ENCODE measurements at regions not wholly inside any gene's neighbourhood (a gene's known extent, or its start where the extent isn't known, plus 50 kb on each side); places are given as distances from the start of the nearest gene placed in this dataset.

DNA sequence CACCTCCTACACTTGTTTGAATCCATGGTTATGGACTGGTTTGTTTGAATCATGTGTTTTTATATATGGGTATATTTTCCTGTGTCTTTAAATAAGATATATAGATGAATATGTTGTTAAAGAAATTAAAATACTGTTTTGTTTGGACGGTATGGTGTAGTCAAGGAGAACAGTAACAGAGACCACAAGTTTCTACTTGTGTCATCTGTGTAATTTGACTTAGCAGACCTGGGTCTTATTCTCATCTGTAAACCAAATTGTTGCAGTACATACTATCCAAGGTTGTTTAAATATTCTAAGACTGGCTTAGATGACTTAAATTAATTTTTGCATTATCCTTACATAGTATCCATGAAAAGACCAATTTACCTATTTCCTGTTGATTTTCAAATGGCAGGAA is 361.1 kb upstream of the SLITRK1 start:
- no peak overlapping the region for H3K4me3 ChIP-seq
- no peak overlapping the region for H3K4me3 Mint-ChIP-seq
- no peaks in the 10 kb centered on the region for H3K4me1 ChIP-seq
- H3K36me3 ChIP-seq: no peaks in the 10 kb centered on the region
- H3K27me3 ChIP-seq: no peaks in the 10 kb centered on the region
- no peaks in the 10 kb centered on the region for H3F3A ChIP-seq (ENCODE audit: low read depth)
- H3K79me2 ChIP-seq (ENCODE audit: low read depth): no peaks in the 10 kb centered on the region
- no peaks in the 10 kb centered on the region for H3K9me3 ChIP-seq (ENCODE audit: low read depth)
- peaks cover 3% of the 10 kb centered on the region for H3K4me1 Mint-ChIP-seq
- TF ChIP-seq, protein P1, sequence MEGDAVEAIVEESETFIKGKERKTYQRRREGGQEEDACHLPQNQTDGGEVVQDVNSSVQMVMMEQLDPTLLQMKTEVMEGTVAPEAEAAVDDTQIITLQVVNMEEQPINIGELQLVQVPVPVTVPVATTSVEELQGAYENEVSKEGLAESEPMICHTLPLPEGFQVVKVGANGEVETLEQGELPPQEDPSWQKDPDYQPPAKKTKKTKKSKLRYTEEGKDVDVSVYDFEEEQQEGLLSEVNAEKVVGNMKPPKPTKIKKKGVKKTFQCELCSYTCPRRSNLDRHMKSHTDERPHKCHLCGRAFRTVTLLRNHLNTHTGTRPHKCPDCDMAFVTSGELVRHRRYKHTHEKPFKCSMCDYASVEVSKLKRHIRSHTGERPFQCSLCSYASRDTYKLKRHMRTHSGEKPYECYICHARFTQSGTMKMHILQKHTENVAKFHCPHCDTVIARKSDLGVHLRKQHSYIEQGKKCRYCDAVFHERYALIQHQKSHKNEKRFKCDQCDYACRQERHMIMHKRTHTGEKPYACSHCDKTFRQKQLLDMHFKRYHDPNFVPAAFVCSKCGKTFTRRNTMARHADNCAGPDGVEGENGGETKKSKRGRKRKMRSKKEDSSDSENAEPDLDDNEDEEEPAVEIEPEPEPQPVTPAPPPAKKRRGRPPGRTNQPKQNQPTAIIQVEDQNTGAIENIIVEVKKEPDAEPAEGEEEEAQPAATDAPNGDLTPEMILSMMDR (IDR thresholded peaks at IDR 0.05): no peak
- TF ChIP-seq EZH2 (IDR thresholded peaks at IDR 0.05): no peak
- no peak for TF ChIP-seq EZH2phosphoT487 (IDR thresholded peaks at IDR 0.05)
- no peak overlapping the region for H2AFZ ChIP-seq (replicated peaks)
- peaks cover 2% of the 10 kb centered on the region for H3K27me3 Mint-ChIP-seq (ENCODE audit: insufficient read depth, low read depth)
- no peak for DNase-seq (ENCODE audit: low spot score)
- no peak overlapping the region for H3K27ac Mint-ChIP-seq
- no peak overlapping the region for H3K27ac ChIP-seq
- H3K9me3 Mint-ChIP-seq: no peaks in the 10 kb centered on the region
- no peak overlapping the region for H3K9ac ChIP-seq
- no peak overlapping the region for H3K4me2 ChIP-seq
- H4K20me1 ChIP-seq (ENCODE audit: low read depth): no peaks in the 10 kb centered on the region
- no peaks in the 10 kb centered on the region for H3K36me3 Mint-ChIP-seq

GRCh38 chr13:84239032-84239431 is 356.8 kb upstream of the SLITRK1 start:
- Histone ChIP-seq H3K4me3 (no peak overlapping the region), H3K9me3 (ENCODE audit: low read depth) (no peaks in the 10 kb centered on the region), H2AFZ (replicated peaks) (no peak overlapping the region), H3K4me2 (no peak overlapping the region), H3K27me3 (no peaks in the 10 kb centered on the region), H3K27ac (no peak overlapping the region), H3K9ac (no peak overlapping the region), H3K36me3 (no peaks in the 10 kb centered on the region), H3K4me1 (no peaks in the 10 kb centered on the region), H4K20me1 (ENCODE audit: low read depth) (no peaks in the 10 kb centered on the region), H3K79me2 (ENCODE audit: low read depth) (no peaks in the 10 kb centered on the region), H3F3A (ENCODE audit: low read depth) (no peaks in the 10 kb centered on the region)
- no peaks in the 10 kb centered on the region for H3K27me3 Mint-ChIP-seq (ENCODE audit: insufficient read depth, low read depth)
- TF ChIP-seq, protein P1 (IDR thresholded peaks at IDR 0.05): no peak
- TF ChIP-seq EZH2 (IDR thresholded peaks at IDR 0.05) (no peak), EZH2phosphoT487 (IDR thresholded peaks at IDR 0.05) (no peak)
- H3K4me3 Mint-ChIP-seq: no peak overlapping the region
- H3K4me1 Mint-ChIP-seq: peaks cover 8% of the 10 kb centered on the region
- H3K9me3 Mint-ChIP-seq: no peaks in the 10 kb centered on the region
- H3K36me3 Mint-ChIP-seq: no peaks in the 10 kb centered on the region
- DNase-seq (ENCODE audit: low spot score): no peak
- H3K27ac Mint-ChIP-seq: no peak overlapping the region

DNA sequence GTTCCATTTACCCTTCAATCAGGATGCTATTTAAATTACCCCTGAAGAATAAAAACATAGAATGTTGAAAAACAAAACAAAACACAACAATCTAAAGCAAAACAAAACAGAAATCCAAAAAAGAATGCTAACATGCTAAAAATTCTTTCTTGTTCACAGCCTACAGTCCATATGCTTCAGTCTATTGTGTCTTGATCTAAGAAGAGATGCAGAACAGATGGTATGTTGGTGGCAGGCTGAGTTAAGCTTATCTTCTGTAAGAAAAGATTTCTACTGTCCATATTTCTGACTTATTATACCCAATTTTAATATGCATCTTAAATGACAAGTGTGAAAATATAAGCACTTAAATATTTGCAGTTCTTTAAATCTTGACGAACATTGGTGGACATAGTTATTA is 356.1 kb upstream of the SLITRK1 start:
- Mint-ChIP-seq H3K4me1 (peaks cover 8% of the 10 kb centered on the region), H3K9me3 (no peaks in the 10 kb centered on the region), H3K36me3 (no peaks in the 10 kb centered on the region), H3K27ac (no peak overlapping the region), H3K4me3 (no peak overlapping the region), H3K27me3 (ENCODE audit: insufficient read depth, low read depth) (no peaks in the 10 kb centered on the region)
- H3K79me2 ChIP-seq (ENCODE audit: low read depth): no peaks in the 10 kb centered on the region
- no peak overlapping the region for H2AFZ ChIP-seq (replicated peaks)
- DNase-seq (ENCODE audit: low spot score): no peak
- no peak overlapping the region for H3K4me3 ChIP-seq
- no peaks in the 10 kb centered on the region for H3F3A ChIP-seq (ENCODE audit: low read depth)
- no peaks in the 10 kb centered on the region for H3K4me1 ChIP-seq
- H3K9ac ChIP-seq: no peak overlapping the region
- H3K4me2 ChIP-seq: no peak overlapping the region
- no peaks in the 10 kb centered on the region for H3K9me3 ChIP-seq (ENCODE audit: low read depth)
- H3K27me3 ChIP-seq: no peaks in the 10 kb centered on the region
- no peaks in the 10 kb centered on the region for H3K36me3 ChIP-seq
- no peak overlapping the region for H3K27ac ChIP-seq
- no peaks in the 10 kb centered on the region for H4K20me1 ChIP-seq (ENCODE audit: low read depth)
- TF ChIP-seq EZH2 (IDR thresholded peaks at IDR 0.05) (no peak), EZH2phosphoT487 (IDR thresholded peaks at IDR 0.05) (no peak)
- TF ChIP-seq, protein P1 (IDR thresholded peaks at IDR 0.05): no peak
